ENCODE measurements at regions not wholly inside any gene's neighbourhood (a gene's known extent, or its start where the extent isn't known, plus 50 kb on each side); places are given as distances from the start of the nearest gene placed in this dataset.
"Not testable (repeated sequence)": the region's sequence is repeated elsewhere in the genome, so short reads cannot be mapped to it uniquely, and the experiment has no call there.

DNA sequence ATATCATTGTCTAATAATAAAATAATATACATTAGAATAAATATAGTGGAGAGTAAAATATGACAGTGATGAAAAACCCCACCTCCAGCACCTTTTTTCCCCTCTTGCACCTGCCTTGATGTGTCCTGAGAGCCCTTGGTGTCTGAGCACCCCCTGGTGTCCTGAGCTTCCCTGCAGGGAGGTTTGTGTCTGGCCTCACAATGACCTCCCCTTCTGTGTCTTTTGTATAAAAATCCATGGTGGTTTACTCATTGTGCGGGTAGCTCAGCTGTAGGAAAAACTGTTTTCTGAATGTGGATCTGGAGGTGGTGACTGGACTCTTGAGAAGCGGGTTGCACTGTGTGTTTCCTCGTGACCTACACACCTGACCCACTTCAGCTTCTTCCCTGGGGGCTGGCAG, 636.9 kb downstream of the TMEM121 start:
- TF ChIP-seq, protein P1, sequence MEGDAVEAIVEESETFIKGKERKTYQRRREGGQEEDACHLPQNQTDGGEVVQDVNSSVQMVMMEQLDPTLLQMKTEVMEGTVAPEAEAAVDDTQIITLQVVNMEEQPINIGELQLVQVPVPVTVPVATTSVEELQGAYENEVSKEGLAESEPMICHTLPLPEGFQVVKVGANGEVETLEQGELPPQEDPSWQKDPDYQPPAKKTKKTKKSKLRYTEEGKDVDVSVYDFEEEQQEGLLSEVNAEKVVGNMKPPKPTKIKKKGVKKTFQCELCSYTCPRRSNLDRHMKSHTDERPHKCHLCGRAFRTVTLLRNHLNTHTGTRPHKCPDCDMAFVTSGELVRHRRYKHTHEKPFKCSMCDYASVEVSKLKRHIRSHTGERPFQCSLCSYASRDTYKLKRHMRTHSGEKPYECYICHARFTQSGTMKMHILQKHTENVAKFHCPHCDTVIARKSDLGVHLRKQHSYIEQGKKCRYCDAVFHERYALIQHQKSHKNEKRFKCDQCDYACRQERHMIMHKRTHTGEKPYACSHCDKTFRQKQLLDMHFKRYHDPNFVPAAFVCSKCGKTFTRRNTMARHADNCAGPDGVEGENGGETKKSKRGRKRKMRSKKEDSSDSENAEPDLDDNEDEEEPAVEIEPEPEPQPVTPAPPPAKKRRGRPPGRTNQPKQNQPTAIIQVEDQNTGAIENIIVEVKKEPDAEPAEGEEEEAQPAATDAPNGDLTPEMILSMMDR (IDR thresholded peaks at IDR 0.05; ENCODE audit: insufficient read depth, low read depth, low read length, missing control alignments): no peak
- no peak for DNase-seq (ENCODE audit: low read depth)
- no peak overlapping the region for H3K4me3 ChIP-seq (ENCODE audit: low read depth, low read length)

DNA sequence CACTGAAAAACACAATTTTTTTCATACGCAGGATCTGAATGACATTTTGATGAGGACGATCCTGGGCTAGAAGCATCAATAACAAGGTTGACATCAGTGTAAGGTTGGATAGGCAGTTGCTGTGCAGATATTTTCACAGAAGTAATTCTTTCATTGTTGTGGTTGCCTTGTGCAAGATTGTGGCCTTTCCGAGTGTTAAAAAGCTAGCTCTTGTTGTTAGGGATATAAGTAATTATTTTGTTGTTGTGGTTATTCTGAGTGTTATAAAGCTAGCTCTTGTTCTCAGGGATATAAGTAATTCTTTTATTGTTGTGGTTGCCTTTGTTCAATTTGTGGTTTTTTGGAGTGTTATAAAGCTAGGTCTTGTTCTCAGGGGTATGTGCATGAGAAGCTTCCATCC, 637.4 kb downstream of the TMEM121 start:
- H3K4me3 ChIP-seq (ENCODE audit: low read depth, low read length); DNase-seq (ENCODE audit: low read depth): not testable (repeated sequence)

DNA sequence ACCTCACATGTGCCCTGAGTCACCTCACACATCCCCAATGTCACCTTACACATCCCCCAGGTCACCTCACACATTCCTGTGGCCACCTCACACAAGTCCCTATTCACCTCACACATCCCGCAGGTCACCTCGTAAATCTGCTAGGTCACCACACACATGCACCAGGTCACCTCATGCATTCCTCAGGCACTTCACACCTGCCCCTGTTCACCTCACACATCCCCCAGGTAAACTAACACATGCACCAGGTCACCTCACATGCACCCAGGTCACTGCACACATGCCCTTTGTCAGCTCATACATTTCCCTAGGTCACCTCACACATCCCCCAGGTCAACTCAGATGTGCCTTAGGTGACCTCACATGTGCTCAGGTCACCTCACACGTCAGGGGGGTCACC, 639.8 kb downstream of the TMEM121 start:
- no peak for DNase-seq (ENCODE audit: low read depth)
- TF ChIP-seq, protein P1 (IDR thresholded peaks at IDR 0.05; ENCODE audit: insufficient read depth, low read depth, low read length, missing control alignments): no peak

DNA sequence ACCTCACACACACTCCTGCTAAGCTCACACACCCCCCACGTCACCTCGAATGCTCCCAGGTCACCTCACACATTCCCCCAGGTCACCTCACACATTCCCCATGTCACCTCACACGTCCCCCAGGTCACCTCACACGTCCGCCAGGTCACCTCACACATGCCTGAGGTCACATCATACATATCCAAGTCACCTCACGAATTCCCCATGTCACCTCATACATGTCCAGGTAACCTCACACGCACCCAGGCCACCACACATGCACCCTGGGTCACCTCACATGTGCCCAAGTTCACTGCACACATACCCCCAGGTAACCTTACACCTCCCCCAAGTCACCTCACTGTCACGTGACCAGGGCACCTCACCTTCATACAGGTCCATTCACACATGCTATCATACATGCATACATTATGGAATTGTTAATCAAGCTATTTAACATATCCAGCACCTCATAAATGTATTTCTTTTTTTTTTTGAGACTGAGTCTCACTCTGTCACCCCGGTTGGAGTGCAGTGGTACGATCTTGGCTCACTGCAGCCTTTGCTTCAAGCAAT, 640.3 kb downstream of the TMEM121 start:
- DNase-seq (ENCODE audit: low read depth): no peak
- TF ChIP-seq, protein P1 (IDR thresholded peaks at IDR 0.05; ENCODE audit: insufficient read depth, low read depth, low read length, missing control alignments): no peak
- H3K4me3 ChIP-seq (ENCODE audit: low read depth, low read length): no peak overlapping the region

More for the DNA sequence above, 639.8 kb downstream of the TMEM121 start:
- no peak overlapping the region for H3K4me3 ChIP-seq (ENCODE audit: low read depth, low read length)

DNA sequence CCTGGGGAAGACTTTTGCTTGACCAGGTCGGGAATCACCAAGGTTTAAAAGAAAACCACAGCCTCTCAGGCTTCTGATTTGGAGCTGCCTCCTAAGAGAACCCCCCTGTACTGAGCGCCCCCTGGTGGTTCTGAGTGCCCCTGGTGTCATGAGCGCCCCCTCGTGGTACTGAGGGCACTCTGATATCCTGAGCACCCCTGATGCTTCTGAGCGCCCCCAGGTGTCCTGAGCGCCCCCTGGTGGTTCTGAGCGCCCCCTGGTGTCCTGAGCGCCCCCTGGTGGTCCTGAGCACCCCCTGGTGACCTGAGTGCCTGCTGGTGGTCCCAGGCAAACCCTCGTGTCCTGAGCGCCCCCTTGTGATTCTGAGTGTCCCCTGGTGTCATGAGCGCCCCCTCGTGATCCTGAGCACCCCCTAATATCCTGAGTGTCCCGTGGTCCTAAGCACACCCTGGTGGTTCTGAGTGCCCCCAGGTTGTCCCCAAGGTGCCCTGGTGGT, 643.8 kb downstream of the TMEM121 start:
- not testable (repeated sequence) for H3K4me3 ChIP-seq (ENCODE audit: low read depth, low read length)
- TF ChIP-seq, protein P1 (IDR thresholded peaks at IDR 0.05; ENCODE audit: insufficient read depth, low read depth, low read length, missing control alignments): peak; percentile 79
- DNase-seq (ENCODE audit: low read depth): peak; percentile 45

DNA sequence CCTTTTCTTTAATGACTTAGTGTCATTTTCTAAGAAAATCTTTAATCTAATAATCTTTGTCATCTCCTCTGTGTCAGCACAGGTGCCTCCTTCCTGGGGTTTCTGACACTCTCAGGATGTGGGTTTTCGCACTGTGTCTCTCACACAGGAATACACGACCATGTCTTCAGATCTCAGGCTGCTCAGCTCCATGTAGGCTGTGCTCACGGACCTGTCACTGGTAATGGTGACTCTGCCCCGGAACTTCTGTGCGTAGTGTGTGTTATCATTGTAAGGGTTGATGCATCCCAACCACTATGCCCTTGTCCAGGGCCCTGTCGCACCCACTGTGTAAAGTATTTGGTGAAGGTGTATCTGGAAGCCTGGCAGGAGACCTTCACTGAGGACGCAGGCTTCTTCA, 647.8 kb downstream of the TMEM121 start:
- H3K4me3 ChIP-seq (ENCODE audit: low read depth, low read length): no peak overlapping the region
- TF ChIP-seq, protein P1 (IDR thresholded peaks at IDR 0.05; ENCODE audit: insufficient read depth, low read depth, low read length, missing control alignments): no peak
- no peak for DNase-seq (ENCODE audit: low read depth)

DNA sequence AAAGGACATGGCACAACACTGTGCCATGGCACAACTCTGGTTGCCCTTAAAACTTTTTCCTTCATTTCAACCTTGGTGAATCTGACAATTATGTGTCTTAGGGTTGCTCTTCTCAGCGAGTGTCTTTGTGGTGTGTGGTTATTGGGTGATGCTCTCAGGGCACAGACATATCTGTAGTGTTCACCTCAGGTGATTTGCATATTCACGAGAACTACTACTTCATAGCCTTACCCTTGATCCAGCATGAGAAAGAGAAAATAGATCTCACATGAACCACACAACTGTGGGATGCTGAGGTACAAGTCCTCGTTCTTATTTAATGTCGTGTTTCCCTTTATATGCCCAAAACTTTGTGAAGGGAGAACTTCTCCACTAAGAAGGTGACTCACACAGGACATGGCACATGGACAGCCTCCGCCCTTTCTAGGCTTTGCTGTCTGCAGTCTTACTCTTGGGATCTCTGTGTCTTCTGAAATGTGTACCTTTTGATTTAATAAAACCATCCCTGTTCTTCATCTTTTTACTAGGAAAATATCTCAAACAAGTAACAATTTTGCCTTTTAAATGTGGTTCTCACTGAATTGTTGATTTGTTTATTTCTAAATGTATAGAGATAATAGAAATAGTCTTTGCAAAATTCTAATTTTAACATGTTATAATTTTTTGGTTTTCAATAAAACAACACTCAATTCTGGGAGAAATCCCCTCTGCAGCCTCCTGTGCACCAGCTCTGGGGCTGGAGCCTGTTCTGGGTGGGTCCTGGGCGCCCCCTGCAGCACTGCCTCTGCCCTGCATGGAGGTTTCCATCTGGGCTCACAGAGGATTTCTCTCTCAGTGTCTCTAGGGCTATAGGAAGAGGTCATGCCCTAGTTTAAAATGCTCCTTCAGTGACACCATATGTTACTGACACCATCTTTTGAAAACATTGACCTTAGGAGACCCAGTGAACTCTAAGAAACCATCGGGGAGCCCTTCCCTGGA, 651.2 kb downstream of the TMEM121 start:
- H3K4me3 ChIP-seq (ENCODE audit: low read depth, low read length): not testable (repeated sequence)
- peak; percentile 28 for DNase-seq (ENCODE audit: low read depth)
